Testis (tissue), 2 donors: ENCODE measurements at regions not wholly inside any gene's neighbourhood (a gene's known extent, or its start where the extent isn't known, plus 50 kb on each side); places are given as distances from the start of the nearest gene placed in this dataset.

Experiments used
- DNase-seq: peaks from one replicate; pipeline ENCODE4 v3.0.0-alpha.2; 2019
- H3K27ac ChIP-seq, 2 donors: fragments of 200-600 bp; sonication (generic); one replicate each; pipeline ENCODE4 v1.5.1; 2019
- H3K27me3 ChIP-seq: fragments of 200-600 bp; sonication (generic); one replicate; pipeline ENCODE4 v1.5.1; 2019
- H3K36me3 ChIP-seq: fragments of 200-600 bp; sonication (generic); one replicate; pipeline ENCODE4 v1.5.1; 2017; ENCODE audit warnings: low read depth; ENCODE audit errors: missing control alignments
- H3K4me1 ChIP-seq: fragments of 200-600 bp; sonication (generic); one replicate; pipeline ENCODE4 v1.5.1; 2019
- H3K4me3 ChIP-seq, 2 donors: fragments of 200-600 bp; sonication (generic); one replicate each; pipeline ENCODE4 v1.5.1; 2017 to 2019
- H3K9me3 ChIP-seq: fragments of 200-600 bp; sonication (generic); one replicate; pipeline ENCODE4 v1.5.1; 2017
- POLR2A ChIP-seq: fragments of 450-650 bp; IDR thresholded peaks from one replicate; pipeline ENCODE4 v1.6.1; 2017; ENCODE audit warnings: antibody characterized with exemption, mild to moderate bottlenecking, moderate library complexity
- WGBS, 2 donors: methylation state at CpG; one replicate each; pipeline ENCODE4 v1.1.5; 2018; 5-methylcytosine and 5-hydroxymethylcytosine counted together
- intact Hi-C: fragments of 100-400 bp; cut with DNase I; formaldehyde crosslinking; loops from one replicate; pipeline ENCODE4 v1.15.1; 2023; ENCODE audit warnings: low total_unique reads
- TF ChIP-seq, protein P1 (sequence below), 3 experiments: fragments of 450-650 bp in 2 of 3; fragments of 200-600 bp in 1 of 3; sonication (generic) in 1 of 3; IDR thresholded peaks; one replicate each; pipeline ENCODE4 v1.5.1; 2016 to 2019; ENCODE audit warnings: antibody characterized with exemption in 3 of 3, mild to moderate bottlenecking in 2 of 3, moderate library complexity in 1 of 3

DNA sequence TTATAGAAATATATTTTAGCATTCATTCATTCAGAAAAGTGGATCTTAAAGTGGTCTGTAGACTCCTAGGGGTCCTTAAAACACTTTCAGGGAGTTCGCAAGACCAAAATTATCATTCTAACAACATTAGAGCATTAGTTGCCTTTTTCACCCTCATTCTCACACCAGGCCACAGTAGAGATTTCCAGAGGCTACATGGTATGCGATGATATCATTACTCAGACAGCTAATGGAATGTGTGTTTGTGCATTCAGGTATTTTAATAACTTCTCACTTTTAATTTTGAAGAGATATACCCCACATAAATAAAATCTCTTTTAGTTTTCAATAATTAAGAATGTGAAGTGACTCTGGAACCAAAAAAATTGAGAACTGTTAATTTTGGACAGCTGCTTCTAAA, 206.9 kb downstream of the NSUN3 start:
- H3K36me3 ChIP-seq: no peaks in the 10 kb centered on the region
- TF ChIP-seq POLR2A: no peak
- H3K4me1 ChIP-seq: no peaks in the 10 kb centered on the region
- no peak overlapping the region for H3K27ac ChIP-seq
- intact Hi-C loops: no loop called here
- 89 to 100% methylated on average over 2 of the region's 2 CpGs for WGBS, 2 donors
- H3K4me3 ChIP-seq: no peak overlapping the region
- no peaks in the 10 kb centered on the region for H3K9me3 ChIP-seq
- no peak for DNase-seq
- no peaks in the 10 kb centered on the region for H3K27me3 ChIP-seq

DNA sequence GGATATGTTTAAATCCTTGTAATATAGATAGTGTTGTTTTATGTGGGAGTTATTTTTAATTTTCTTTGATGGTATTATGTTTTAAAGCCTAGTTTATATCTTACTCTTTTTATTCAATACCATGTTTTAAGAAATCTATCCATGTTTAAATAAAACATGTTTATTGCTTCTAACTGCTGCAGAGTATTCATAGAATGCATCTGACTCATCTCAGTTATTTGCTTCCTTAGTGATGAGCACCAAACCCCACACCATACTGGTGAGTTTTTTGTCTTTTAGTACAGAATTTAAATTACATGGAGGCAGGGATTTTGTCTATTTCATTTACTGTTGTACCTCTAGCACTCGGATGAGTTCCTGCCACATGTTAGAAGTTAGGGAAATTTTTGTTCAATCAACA, 209.2 kb downstream of the NSUN3 start:
- H3K27ac ChIP-seq: no peak overlapping the region
- H3K9me3 ChIP-seq: no peaks in the 10 kb centered on the region
- no peaks in the 10 kb centered on the region for H3K27me3 ChIP-seq
- TF ChIP-seq POLR2A: no peak
- TF ChIP-seq, protein P1, sequence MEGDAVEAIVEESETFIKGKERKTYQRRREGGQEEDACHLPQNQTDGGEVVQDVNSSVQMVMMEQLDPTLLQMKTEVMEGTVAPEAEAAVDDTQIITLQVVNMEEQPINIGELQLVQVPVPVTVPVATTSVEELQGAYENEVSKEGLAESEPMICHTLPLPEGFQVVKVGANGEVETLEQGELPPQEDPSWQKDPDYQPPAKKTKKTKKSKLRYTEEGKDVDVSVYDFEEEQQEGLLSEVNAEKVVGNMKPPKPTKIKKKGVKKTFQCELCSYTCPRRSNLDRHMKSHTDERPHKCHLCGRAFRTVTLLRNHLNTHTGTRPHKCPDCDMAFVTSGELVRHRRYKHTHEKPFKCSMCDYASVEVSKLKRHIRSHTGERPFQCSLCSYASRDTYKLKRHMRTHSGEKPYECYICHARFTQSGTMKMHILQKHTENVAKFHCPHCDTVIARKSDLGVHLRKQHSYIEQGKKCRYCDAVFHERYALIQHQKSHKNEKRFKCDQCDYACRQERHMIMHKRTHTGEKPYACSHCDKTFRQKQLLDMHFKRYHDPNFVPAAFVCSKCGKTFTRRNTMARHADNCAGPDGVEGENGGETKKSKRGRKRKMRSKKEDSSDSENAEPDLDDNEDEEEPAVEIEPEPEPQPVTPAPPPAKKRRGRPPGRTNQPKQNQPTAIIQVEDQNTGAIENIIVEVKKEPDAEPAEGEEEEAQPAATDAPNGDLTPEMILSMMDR (IDR thresholded peaks at IDR 0.05): no peak
- DNase-seq: no peak
- no peaks in the 10 kb centered on the region for H3K4me1 ChIP-seq
- H3K36me3 ChIP-seq: no peaks in the 10 kb centered on the region
- intact Hi-C loops: no loop called here
- 78 to 95% methylated on average over 1 of the region's 1 CpG for WGBS, 2 donors
- no peak overlapping the region for H3K4me3 ChIP-seq

DNA sequence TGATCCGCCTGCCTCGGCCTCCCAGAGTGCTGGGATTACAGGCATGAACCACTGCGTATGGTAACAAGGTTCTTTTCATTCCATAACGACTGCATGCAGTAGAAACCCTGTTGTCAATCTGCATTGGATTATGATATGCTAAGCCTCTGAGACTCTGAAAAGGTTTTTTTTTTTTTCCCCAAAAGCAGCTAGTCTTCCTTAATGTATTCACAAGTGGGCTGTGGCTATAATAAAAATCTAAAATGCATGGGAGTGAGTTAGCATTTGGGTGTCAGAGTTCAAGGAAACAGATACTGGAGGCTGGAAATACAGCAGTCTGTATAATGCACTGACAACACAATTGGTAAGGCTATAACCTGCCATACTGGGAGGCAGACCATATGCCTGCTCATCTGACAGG, 218.1 kb downstream of the NSUN3 start:
- intact Hi-C loops: no loop called here
- TF ChIP-seq POLR2A: no peak
- TF ChIP-seq, protein P1 (IDR thresholded peaks at IDR 0.05): no peak
- DNase-seq: no peak
- no peaks in the 10 kb centered on the region for H3K27me3 ChIP-seq
- no peaks in the 10 kb centered on the region for H3K4me1 ChIP-seq
- no peaks in the 10 kb centered on the region for H3K9me3 ChIP-seq
- H3K36me3 ChIP-seq: no peaks in the 10 kb centered on the region
- no peak overlapping the region for H3K4me3 ChIP-seq
- no peak overlapping the region for H3K27ac ChIP-seq
- 82 to 89% methylated on average over 4 of the region's 4 CpGs for WGBS, 2 donors

DNA sequence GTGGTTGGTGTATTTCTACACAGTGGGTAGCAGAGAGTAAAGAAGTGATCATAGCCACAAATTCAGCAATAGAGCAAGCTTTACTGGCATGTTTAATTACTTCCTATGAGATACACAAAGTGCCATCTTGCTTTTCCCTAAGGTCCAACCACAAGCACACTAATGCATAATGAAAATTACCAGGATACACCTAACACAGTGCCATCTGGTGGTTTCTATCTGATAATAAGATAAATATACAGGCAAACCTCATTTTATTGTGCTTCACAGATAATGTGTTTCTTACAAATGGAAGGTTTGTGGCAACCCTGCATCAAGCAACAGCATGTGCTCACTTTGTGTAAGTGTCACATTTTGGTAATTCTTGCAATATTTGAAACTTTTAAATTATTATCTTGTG, 223.0 kb downstream of the NSUN3 start:
- Histone ChIP-seq H3K27ac (no peak overlapping the region), H3K4me3 (no peak overlapping the region), H3K36me3 (no peaks in the 10 kb centered on the region), H3K9me3 (no peaks in the 10 kb centered on the region), H3K27me3 (no peaks in the 10 kb centered on the region), H3K4me1 (no peaks in the 10 kb centered on the region)
- intact Hi-C loops: no loop called here
- TF ChIP-seq POLR2A: no peak
- TF ChIP-seq, protein P1 (IDR thresholded peaks at IDR 0.05): no peak
- DNase-seq: no peak

DNA sequence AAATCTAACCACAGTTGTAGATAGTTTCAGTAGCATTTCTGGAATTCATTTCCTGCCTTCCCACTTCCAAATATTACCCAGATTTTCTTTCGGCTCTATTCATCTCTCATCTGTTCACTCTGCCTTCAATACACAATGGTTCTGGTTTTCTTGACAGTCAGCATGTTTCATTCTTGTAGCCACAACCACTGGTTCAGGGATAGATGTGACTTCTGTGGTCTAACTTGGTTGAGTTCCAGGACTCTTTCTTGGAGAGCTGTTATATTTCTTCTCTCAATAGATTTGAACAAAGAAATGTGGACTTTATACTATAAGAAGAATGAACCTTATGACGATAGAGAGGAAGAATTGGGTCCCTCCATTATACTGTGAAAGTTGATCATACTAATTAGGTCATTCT, 228.8 kb downstream of the NSUN3 start:
- Histone ChIP-seq H3K4me1 (no peaks in the 10 kb centered on the region), H3K4me3 (no peak overlapping the region), H3K9me3 (no peaks in the 10 kb centered on the region), H3K27me3 (no peaks in the 10 kb centered on the region), H3K27ac (no peak overlapping the region), H3K36me3 (no peaks in the 10 kb centered on the region)
- TF ChIP-seq, protein P1 (IDR thresholded peaks at IDR 0.05): no peak
- TF ChIP-seq POLR2A: no peak
- DNase-seq: no peak
- WGBS, 2 donors: 84 to 94% methylated on average over 2 of the region's 2 CpGs
- intact Hi-C loops: no loop called here
